A549 (cell line): ENCODE measurements at regions not wholly inside any gene's neighbourhood (a gene's known extent, or its start where the extent isn't known, plus 50 kb on each side); places are given as distances from the start of the nearest gene placed in this dataset.
A peak's percentile ranks its signal among the peaks of the same experiment; 100 is the strongest.

ENCODE experiments used
- ATAC-seq, 2 experiments: fragments of 200-7000 bp in 1 of 2; fragments of >200 bp in 1 of 2; cut with Nextera tagmentation in 1 of 2; cut with Tn5 transposase in 1 of 2; 3 replicates each; pipeline versions ENCODE4 v1.8.0 to v1.9.1; 2018 to 2020; ENCODE audit warnings: mild to moderate bottlenecking in 1 of 2, moderate library complexity in 1 of 2
- CTCF ChIA-PET: fragments of 300-600 bp; sonication (Branson Sonifier 250); formaldehyde crosslinking; extraction: SDS; loops from one replicate; lab custom pipeline; 2021; ENCODE audit warnings: antibody characterized with exemption, inconsistent platforms; lab: Yijun Ruan, JAX
- POLR2A ChIA-PET: fragments of 350-600 bp; formaldehyde crosslinking; extraction: SDS; loops from one replicate; lab custom pipeline; 2021; ENCODE audit warnings: antibody characterized with exemption, inconsistent platforms; lab: Yijun Ruan, JAX
- DNase-seq, 2 experiments: peaks; one replicate each; pipeline versions ENCODE4 v3.0.0 to v3.0.0-alpha.2; 2011 to 2016; ENCODE audit warnings: low read depth in 1 of 2, low spot score in 1 of 2
- FAIRE-seq: peaks from 2 replicates; lab custom pipeline; 2011; peaks lifted over from hg19 to GRCh38; lab: Jason Lieb, UNC
- H3K27ac ChIP-seq, 2 experiments: fragments of >200 bp; sonication (Bioruptor Twin); formaldehyde crosslinking; 3 replicates each; pipeline ENCODE4 v1.5.1; 2016 to 2017
- H3K4me1 ChIP-seq: fragments of >200 bp; sonication (Bioruptor Twin); formaldehyde crosslinking; 3 replicates; pipeline ENCODE4 v1.6.1; 2016
- H3K4me2 ChIP-seq: fragments of >200 bp; sonication (Bioruptor Twin); formaldehyde crosslinking; 3 replicates; pipeline ENCODE4 v1.6.1; 2016
- H3K4me3 ChIP-seq: fragments of >200 bp; sonication (Bioruptor Twin); formaldehyde crosslinking; 3 replicates; pipeline ENCODE4 v1.5.1; 2016
- H3K9me3 ChIP-seq: fragments of >200 bp; sonication (Bioruptor Twin); formaldehyde crosslinking; 3 replicates; pipeline ENCODE4 v1.6.1; 2016
- BHLHE40 ChIP-seq: IDR thresholded peaks from 2 replicates; pipeline ENCODE4 v1.6.1; 2012; ENCODE audit warnings: low read depth, low read length, inconsistent platforms
- CEBPB ChIP-seq, 2 experiments: fragments of >200 bp in 1 of 2; sonication (Bioruptor Twin) in 1 of 2; formaldehyde crosslinking in 1 of 2; IDR thresholded peaks; 2 replicates each; pipeline ENCODE4 v1.6.1; 2012 to 2016
- CTCF ChIP-seq: fragments of >200 bp; sonication (Bioruptor Twin); formaldehyde crosslinking; IDR thresholded peaks from 3 replicates; pipeline ENCODE4 v1.5.1; 2016
- EP300 ChIP-seq, 2 experiments: fragments of >200 bp; sonication (Bioruptor Twin); formaldehyde crosslinking; IDR thresholded peaks; 2 replicates in 1 of 2; 3 replicates in 1 of 2; pipeline ENCODE4 v1.6.1; 2016 to 2017
- ESRRA ChIP-seq: fragments of 150-350 bp; IDR thresholded peaks from 2 replicates; pipeline ENCODE4 v1.6.1; 2014; ENCODE audit warnings: mild to moderate bottlenecking, low read length, borderline replicate concordance
- FOSL2 ChIP-seq, 2 experiments: fragments of 450-650 bp in 1 of 2; fragments of >200 bp in 1 of 2; sonication (Bioruptor Twin) in 1 of 2; formaldehyde crosslinking; IDR thresholded peaks; 2 replicates each; pipeline versions ENCODE4 v1.5.0 to v1.6.1; 2016 to 2020; ENCODE audit warnings: mild to moderate bottlenecking in 1 of 2, moderate library complexity in 1 of 2
- HES2 ChIP-seq: fragments of >200 bp; sonication (Bioruptor Twin); formaldehyde crosslinking; IDR thresholded peaks from 2 replicates; pipeline ENCODE4 v1.6.1; 2016
- MAFK ChIP-seq: fragments of 450-650 bp; IDR thresholded peaks from 2 replicates; pipeline ENCODE4 v1.6.1; 2014; ENCODE audit not compliant: partially characterized antibody
- MAX ChIP-seq: IDR thresholded peaks from 2 replicates; pipeline ENCODE4 v1.6.1; 2012
- MAZ ChIP-seq: fragments of 150-350 bp; IDR thresholded peaks from 2 replicates; pipeline ENCODE4 v1.6.1; 2014; ENCODE audit warnings: antibody characterized with exemption, low read depth, low read length, borderline replicate concordance
- MYC ChIP-seq: IDR thresholded peaks from 2 replicates; pipeline ENCODE4 v1.6.1; 2012; ENCODE audit warnings: mild to moderate bottlenecking, inconsistent platforms, low read length, improper control_type of control experiment, borderline replicate concordance
- NR3C1 ChIP-seq: fragments of >200 bp; sonication (Bioruptor Twin); formaldehyde crosslinking; IDR thresholded peaks from 3 replicates; pipeline ENCODE4 v1.6.1; 2017
- PBX3 ChIP-seq: IDR thresholded peaks from 2 replicates; pipeline ENCODE4 v1.6.1; 2012
- RAD21 ChIP-seq, 2 experiments: fragments of >200 bp in 1 of 2; sonication (Bioruptor Twin) in 1 of 2; formaldehyde crosslinking in 1 of 2; IDR thresholded peaks in 1 of 2; conservative IDR thresholded peaks in 1 of 2; 2 replicates in 1 of 2; 3 replicates in 1 of 2; pipeline ENCODE4 v1.6.1; 2012 to 2018; ENCODE audit warnings: inconsistent platforms in 1 of 2
- RNF2 ChIP-seq: fragments of 200-600 bp; sonication (generic); IDR thresholded peaks from 2 replicates; pipeline ENCODE4 v1.6.1; 2016; ENCODE audit warnings: low read depth, mild to moderate bottlenecking, antibody characterized with exemption, moderate library complexity, borderline replicate concordance
- TP53 ChIP-seq: fragments of 250-450 bp; sonication (Bioruptor Pico); IDR thresholded peaks from 2 replicates; pipeline ENCODE4 v1.5.0; 2021; ENCODE audit warnings: mild to moderate bottlenecking, moderate library complexity
- ZSCAN20 ChIP-seq: fragments of 250-450 bp; sonication (Bioruptor Pico); IDR thresholded peaks from 2 replicates; pipeline ENCODE4 v1.8.0; 2022; ENCODE audit warnings: mild to moderate bottlenecking, moderate library complexity
- WGBS: methylation state at CpG from one replicate; pipeline ENCODE4 v1.1.6; 2017; ENCODE audit errors: missing lambda C conversion rate; 5-methylcytosine and 5-hydroxymethylcytosine counted together

GRCh38 chr11:8767466-8768142 lies 85.0 kb downstream of the RPL27A start:
- 85% methylated on average over 9 of the region's 9 CpGs for WGBS
- Histone ChIP-seq H3K4me2 (no peak overlapping the region), H3K4me3 (no peak overlapping the region), H3K4me1 (peaks cover 24% of the 10 kb centered on the region), H3K9me3 (no peaks in the 10 kb centered on the region), H3K27ac (no peak overlapping the region; a peak in 1 of 6 replicates)
- ChIA-PET CTCF (interaction anchor here (1.2 to 2.6 kb wide), 5 partner anchors 10 to 49 kb away, joined by 3 to 6 read pairs (median 4); no protein-coding TSS in a partner anchor), POLR2A (no interaction called here)
- DNase-seq (no peak), FAIRE-seq (no peak), ATAC-seq (no peak)
- TF ChIP-seq FOSL2 (IDR thresholded peaks at IDR 0.05) = no peak
- no peak for TF ChIP-seq FOSL2 (CRISPR knock-in tag; IDR thresholded peaks at IDR 0.05)
- TF ChIP-seq TP53 = no peak
- TF ChIP-seq MYC = no peak
- TF ChIP-seq NR3C1 = no peak
- no peak for TF ChIP-seq HES2

GRCh38 chr11:8768625-8769333 lies 86.2 kb downstream of the RPL27A start:
- FAIRE-seq (no peak), ATAC-seq (peak; percentile 58 to 65), DNase-seq (peak in 1 of 2 experiments; percentile 44)
- Histone ChIP-seq H3K9me3 (no peaks in the 10 kb centered on the region), H3K4me3 (no peak overlapping the region), H3K4me1 (peaks cover 24% of the 10 kb centered on the region), H3K27ac (peak overlapping the region; percentile 2 to 53; a peak in 3 of 6 replicates), H3K4me2 (peak overlapping the region; percentile 3; the same call in 1 of the 3 replicates)
- ChIA-PET POLR2A (interaction anchor here (1.3 kb wide), 1 partner anchor 80 kb away, joined by 13 read pairs; no protein-coding TSS in a partner anchor), CTCF (interaction anchor here (0.6 to 2.6 kb wide), 9 partner anchors 10 to 61 kb away, joined by 3 to 6 read pairs (median 4); no protein-coding TSS in a partner anchor)
- TF ChIP-seq PBX3 (no peak), ZSCAN20 (no peak), EP300 (IDR thresholded peaks at IDR 0.05) (no peak), ESRRA (no peak), RAD21 (conservative IDR thresholded peaks at IDR 0.05 in 1 of 2, IDR thresholded peaks at IDR 0.05 in 1 of 2) (peak; percentile 42 to 44; a peak in 4 of 5 replicates), BHLHE40 (no peak), MAZ (no peak), CEBPB (IDR thresholded peaks at IDR 0.05) (no peak), NR3C1 (no peak), MAFK (no peak), CTCF (peak; percentile 24; the same call in 1 of the 3 replicates), RNF2 (no peak), MAX (0 out of 2 replicates have a peak, but pooled peaks have one; percentile 26)
- 69% methylated on average over 3 of the region's 3 CpGs for WGBS
